ENCODE measurements at regions not wholly inside any gene's neighbourhood (a gene's known extent, or its start where the extent isn't known, plus 50 kb on each side); places are given as distances from the start of the nearest gene placed in this dataset.
"Not testable (repeated sequence)": the region's sequence is repeated elsewhere in the genome, so short reads cannot be mapped to it uniquely, and the experiment has no call there.

DNA sequence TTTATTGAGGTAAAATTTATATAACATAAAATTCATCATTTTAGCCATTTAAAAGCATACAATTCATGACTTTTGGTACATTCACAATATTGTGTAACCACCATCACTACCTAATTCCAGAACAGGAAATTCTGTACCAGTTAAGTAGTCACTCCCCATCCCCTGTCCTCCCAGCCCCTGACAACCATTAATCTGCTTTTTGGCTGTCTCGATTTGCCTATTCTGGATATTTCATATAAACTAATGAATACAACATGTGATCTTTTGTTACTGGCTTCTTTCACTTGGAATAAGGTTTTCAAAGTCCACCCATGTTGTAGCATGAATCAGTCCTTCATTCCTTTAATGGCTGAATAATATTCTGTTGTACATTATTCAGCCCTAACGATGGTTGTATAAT is 115.6 kb upstream of the KLF14 start:
- DNase-seq (ENCODE audit: low read depth, low spot score): no peak

- DNase-seq (ENCODE audit: low read depth, low spot score): no peak
Measured at GRCh38 chr7:130850956-130851355, 116.9 kb upstream of the KLF14 start.

- no peak for DNase-seq (ENCODE audit: low read depth, low spot score)
Measured at GRCh38 chr7:130852867-130853266, 118.9 kb upstream of the KLF14 start.

DNA sequence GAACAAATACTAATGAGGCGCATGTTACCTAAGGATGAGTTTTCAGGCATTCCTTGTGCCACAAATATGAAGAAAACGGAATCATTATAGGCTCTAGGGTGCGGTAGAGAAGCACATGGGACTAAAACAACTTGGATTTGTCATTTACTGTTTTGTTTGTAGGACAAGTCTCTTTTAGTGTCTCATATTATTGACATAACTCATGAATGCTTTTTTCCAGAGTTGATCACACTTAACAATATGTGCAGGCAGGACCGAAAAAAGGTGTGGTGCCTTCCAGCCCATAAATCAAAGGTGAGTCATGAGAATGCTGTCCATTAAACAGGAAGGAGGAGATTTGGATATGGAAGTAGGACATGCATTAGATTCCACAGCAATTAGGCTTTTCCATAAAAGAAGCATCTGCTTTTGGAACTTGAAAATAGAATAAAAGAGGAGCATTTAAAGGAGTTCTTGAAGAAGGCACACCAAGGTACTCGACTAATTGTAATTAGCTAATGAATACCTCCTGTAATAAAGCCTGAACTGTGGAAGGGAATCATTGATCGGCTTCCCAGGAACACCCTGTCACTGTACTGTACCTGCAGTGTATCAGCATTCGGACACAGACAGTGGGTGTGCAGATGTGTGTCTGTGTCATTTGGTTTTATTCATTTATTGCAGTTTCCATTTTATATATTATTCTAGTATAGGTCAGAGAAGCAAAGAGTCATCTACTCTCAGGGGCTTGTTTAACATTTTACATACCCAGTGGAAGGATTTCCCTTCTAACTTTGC is 119.7 kb upstream of the KLF14 start:
- no peak for DNase-seq (ENCODE audit: low read depth, low spot score)

- DNase-seq (ENCODE audit: low read depth, low spot score): no peak
Measured at GRCh38 chr7:130854481-130854880, 120.5 kb upstream of the KLF14 start.

DNA sequence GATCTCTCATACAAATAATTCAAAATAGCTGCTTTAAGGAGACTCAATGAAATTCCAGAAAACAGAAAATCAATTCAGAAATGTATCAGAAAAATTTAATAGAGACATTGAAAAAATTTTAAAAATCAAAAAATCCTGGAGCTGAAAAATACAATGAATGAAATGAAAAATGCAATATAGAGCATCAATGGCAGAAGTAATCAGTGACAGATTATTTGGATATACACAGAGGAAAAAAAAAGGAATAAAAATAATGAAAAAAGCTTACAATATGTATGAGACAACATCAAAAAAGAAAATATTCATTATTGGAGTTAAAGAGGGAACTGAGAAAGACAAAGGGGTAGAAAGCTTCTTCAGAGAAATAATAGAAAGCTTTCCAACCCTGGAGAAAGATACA is 122.9 kb upstream of the KLF14 start:
- DNase-seq (ENCODE audit: low read depth, low spot score): no peak

DNA sequence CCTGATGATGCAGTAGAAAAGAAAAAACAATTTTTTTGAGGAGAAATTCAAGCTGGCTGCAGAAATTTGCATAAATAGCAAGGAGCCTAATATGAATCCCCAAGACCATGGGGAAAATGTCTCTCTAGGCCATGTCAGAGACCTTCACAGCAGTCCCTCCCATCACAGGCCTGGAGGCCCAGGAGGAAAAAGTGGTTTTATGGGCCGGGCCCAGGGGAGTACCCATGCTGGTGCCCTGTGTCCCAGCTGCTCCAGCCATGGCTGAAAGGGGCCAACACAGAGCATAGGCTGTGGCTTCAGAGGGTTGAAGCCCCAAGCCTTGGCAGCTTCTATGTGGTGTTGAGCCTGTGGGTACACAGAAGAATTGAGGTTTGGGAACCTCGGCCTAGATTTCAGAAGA is 126.8 kb upstream of the KLF14 start:
- DNase-seq (ENCODE audit: low read depth, low spot score): not testable (repeated sequence)

DNA sequence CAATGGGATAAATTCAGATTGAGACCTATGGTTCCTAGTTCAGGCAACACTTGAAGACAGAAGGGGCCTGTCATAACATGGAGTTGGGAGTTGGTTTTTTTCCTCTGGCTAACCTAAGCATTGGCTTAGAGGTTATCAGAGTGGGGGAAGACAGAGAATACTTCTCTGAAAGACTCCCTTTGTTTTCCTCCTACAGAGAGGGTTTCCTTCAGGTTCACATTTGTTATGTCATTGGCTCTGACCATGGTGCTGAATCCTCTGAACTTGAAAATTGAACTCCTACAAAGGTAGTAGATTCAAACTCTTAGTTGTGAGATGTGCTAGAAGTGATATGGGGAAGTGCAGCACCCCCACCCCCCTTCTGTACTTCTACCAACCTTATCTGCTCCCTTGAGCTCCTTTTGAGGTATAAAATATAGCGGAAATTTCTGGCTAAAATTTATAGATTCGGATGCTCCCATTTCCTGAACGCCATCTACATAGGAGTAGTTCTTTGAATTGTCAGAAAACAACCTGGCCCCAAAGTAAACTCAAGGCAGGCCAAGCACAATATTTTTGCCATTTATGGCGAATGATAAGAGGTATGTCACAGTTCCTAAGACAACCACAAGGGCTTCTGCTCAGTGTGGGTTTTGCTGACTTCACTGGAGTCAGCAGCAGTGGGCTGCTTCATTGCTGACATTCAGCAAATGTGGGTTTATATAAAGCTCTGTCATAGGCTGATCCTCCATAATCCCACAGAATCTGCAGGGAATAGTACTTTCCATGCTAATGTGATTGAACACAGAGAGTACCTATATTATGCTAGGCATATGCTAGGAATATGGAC is 131.6 kb upstream of the KLF14 start:
- no peak for DNase-seq (ENCODE audit: low read depth, low spot score)

DNA sequence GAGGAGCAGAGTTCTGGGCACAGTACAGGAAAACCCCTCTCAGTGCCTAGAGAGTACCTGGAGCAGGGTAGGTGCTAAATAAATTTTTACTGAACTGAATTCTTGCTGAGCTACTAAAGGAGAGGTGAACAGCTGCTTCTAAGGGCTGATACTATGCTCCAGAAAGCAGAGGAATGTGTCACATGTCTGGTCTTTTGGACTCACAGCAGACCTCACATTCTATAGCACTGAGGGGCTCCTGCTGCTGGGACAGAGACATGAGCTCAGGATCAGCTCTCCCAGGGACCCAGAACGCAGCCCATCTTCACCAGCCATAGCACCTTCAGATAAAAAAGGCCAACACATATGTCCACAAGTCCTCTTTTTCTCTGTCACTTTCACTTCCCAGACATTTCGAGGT is 133.0 kb upstream of the KLF14 start:
- no peak for DNase-seq (ENCODE audit: low read depth, low spot score)

GRCh38 chr7:130867581-130868136 is 133.7 kb upstream of the KLF14 start:
- no peak for DNase-seq (ENCODE audit: low read depth, low spot score)

GRCh38 chr7:130868139-130868538 is 134.1 kb upstream of the KLF14 start:
- DNase-seq (ENCODE audit: low read depth, low spot score): no peak

GRCh38 chr7:130869918-130870317 is 135.9 kb upstream of the KLF14 start:
- no peak for DNase-seq (ENCODE audit: low read depth, low spot score)

DNA sequence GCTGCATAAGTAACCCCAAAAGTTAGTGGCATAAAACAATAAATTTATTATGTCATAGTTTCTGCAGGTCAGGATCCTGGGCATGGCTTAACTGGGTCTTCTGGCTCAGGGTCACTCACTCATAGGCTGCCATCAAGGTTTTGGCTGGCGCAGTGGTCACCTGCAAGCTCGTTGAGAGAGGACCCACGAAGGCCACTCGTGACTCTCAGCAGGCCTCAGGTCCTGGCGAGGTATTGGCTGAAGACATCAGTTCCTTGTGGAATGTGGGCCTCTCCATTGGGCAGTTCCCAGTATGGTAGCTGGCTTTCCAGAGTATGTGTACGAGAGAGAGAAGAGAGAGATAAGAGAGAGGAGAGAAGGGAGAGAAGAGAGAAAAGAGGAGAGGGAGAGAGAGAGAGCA is 138.3 kb upstream of the KLF14 start:
- no peak for DNase-seq (ENCODE audit: low read depth, low spot score)

DNA sequence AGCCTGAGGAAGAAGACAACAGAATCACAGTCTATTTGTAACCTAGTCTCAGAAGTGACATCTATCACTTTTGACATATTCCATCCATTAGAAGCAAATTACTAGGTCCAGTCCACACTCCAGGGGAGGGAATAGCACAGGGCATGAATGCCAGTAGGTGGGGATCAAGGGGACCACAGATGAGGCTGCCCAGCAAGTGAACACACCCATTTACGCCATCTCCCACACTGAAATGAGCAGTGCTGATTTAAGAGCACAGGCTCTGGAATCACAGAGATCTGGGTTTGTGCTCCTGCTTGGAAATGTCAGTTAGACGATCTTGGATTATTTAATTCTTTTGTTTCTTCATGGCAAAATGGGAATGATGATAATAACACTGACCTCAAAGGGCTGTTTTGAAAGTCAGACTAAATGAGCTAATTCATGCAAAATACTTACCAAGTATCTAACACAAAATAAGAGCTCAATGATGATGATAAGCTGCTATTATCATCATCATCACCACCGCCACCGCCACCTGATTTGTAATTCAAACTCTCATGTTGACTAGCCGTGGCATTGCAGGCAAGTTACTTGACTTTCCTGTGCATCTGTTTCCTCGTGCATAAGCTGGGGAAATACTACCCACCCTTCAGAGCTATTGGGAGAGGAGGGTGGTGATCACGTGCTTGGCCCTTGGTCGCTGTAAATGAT is 138.9 kb upstream of the KLF14 start:
- no peak for DNase-seq (ENCODE audit: low read depth, low spot score)

DNA sequence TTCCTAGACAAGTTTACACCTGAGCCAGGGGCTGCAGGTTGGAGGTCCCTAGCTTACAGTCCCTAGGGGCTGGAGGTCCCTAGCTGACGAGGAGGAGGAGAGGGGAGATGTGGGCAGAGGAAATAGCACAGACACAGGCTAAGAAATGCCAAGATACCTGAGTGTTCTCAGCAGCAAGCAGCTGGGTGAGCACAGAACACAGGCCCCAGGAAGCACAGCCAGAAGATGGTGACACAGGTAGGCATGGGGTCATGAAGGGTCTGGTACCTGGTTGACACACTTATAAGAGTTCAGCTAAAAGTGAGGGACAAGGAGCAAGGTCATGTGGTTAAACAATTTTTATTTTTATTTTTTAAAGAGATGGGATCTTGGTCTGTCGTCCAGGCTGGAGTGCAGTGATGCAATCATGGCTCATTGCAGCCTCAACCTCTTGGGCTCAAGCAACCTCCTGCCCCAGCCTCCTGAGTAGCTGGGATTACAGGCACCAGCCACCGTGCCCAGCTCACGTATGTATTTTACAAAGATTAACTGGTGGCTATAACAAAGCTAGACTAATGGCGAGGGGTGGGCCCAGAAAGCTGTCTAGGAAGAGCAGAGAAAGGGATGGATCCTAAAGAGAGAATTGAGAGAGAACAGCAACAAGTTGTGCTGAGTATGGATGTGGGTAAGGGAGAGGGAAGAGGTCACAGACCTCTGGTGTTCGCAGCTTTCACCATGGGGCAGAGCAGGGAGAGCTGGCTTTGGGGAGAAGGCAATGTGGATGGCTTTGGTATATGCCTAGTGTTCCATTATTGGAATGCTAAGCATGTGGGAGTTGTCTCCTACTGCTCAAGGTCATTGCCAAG is 140.3 kb upstream of the KLF14 start:
- no peak for DNase-seq (ENCODE audit: low read depth, low spot score)

- no peak for DNase-seq (ENCODE audit: low read depth, low spot score)
Measured at GRCh38 chr7:130875265-130875741, 141.3 kb upstream of the KLF14 start.

DNA sequence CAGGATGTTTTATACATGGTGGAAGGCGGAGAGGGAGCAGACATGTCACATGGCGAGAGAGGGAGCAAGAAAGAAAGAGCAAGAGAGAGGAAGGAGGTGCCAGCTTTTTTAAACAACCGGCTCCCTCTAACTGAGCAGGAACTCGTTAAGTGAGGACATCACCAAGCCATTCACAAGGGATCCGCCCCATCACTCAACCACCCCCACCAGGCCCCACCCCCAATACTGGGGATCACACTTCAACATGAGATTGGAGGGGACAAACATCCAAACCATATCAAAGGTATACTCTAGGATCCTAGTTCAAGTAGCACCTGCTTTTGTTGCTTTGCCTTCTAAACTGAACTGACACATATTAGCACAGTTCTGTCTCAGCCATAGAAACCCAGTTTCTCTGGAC is 141.9 kb upstream of the KLF14 start:
- no peak for DNase-seq (ENCODE audit: low read depth, low spot score)

- no peak for DNase-seq (ENCODE audit: low read depth, low spot score)
Measured at GRCh38 chr7:130877236-130877990, 143.4 kb upstream of the KLF14 start.

DNA sequence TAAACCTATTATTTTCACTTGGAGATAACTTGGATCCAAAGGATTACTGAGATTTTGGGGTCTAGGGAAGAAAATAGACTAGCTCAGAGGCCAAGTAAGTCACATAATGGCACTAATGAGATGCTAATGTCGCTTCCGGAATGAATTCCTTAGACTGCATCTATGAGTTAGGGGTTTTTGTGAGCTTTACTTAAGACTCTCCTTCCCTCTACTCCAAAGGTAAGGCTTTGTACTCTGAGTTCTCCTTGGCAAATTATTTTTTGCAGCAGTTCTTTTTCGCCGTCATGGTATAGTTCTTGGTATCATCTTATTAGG is 143.9 kb upstream of the KLF14 start:
- DNase-seq (ENCODE audit: low read depth, low spot score): no peak

DNA sequence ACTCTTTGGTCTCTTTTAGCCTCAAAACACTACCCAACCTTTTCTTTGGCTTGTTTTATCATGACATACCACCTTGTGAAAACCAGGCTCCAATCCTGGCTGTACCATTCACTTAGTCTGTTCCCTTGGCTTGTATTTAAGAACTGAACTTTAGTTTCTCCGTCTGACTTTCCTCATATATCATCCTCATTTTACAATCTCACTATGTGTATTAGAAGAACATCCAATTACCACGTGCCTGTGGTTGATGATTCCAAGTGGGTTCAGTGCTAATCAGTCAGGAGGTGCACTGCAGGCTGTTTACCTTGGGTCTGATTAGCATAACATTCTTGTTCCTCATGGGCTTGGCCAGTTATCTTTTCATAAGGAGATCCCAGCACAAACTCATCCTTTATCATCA is 144.8 kb upstream of the KLF14 start:
- no peak for DNase-seq (ENCODE audit: low read depth, low spot score)

DNA sequence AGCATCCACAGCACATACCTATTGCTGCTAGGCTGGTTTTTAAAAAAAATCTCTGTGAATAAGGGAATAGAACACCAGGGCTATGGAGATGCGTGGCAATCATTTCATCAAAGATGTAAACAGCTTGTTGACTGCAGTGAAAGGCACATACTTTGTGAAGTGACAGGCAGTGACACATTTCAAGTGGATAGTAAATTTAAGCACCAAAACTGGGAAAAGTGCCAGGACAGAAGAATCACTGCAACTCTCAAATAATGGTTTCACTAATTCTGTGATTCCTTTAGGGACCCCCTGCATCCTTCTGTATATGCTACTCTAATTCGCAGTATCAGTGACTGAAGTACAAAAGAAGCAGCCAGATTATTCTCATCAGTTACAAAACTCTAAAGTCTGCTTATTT is 145.2 kb upstream of the KLF14 start:
- no peak for DNase-seq (ENCODE audit: low read depth, low spot score)
